Activated CD8-positive, alpha-beta memory T cell treated with anti-CD3 and anti-CD28 coated beads for 4 hours (primary cell): ENCODE measurements at regions not wholly inside any gene's neighbourhood (a gene's known extent, or its start where the extent isn't known, plus 50 kb on each side); places are given as distances from the start of the nearest gene placed in this dataset.

ENCODE experiments used
- DNase-seq, 2 donors: peaks; one replicate each; pipeline ENCODE4 v3.0.0-alpha.2; 2020; ENCODE audit warnings: low read depth in 2 of 2

GRCh38 chr22:48434868-48435250, 1392.8 kb downstream of the BRD1 start:
- no peak for DNase-seq

- DNase-seq: no peak
Observed at GRCh38 chr22:48434156-48434867, 1393.4 kb downstream of the BRD1 start.

GRCh38 chr22:48433647-48434046, 1394.0 kb downstream of the BRD1 start:
- no peak for DNase-seq

- no peak for DNase-seq
Observed at GRCh38 chr22:48432781-48433518, 1394.7 kb downstream of the BRD1 start.

GRCh38 chr22:48431536-48432315, 1395.9 kb downstream of the BRD1 start:
- DNase-seq: no peak

- DNase-seq: no peak
Observed at GRCh38 chr22:48431014-48431413, 1396.7 kb downstream of the BRD1 start.

- DNase-seq: no peak
Observed at GRCh38 chr22:48429446-48430020, 1398.1 kb downstream of the BRD1 start.

- no peak for DNase-seq
Observed at GRCh38 chr22:48428631-48429371, 1398.9 kb downstream of the BRD1 start.

GRCh38 chr22:48427731-48428211, 1399.9 kb downstream of the BRD1 start:
- DNase-seq: no peak

GRCh38 chr22:48426466-48427380, 1401.0 kb downstream of the BRD1 start:
- no peak for DNase-seq

GRCh38 chr22:48425641-48426040, 1402.0 kb downstream of the BRD1 start:
- DNase-seq: no peak

- DNase-seq: no peak
Observed at GRCh38 chr22:48425091-48425506, 1402.6 kb downstream of the BRD1 start.

- no peak for DNase-seq
Observed at GRCh38 chr22:48424661-48425060, 1403.0 kb downstream of the BRD1 start.

- DNase-seq: no peak
Observed at GRCh38 chr22:48424201-48424627, 1403.5 kb downstream of the BRD1 start.

GRCh38 chr22:48423481-48423911, 1404.2 kb downstream of the BRD1 start:
- DNase-seq: no peak

- DNase-seq: no peak
Observed at GRCh38 chr22:48422900-48423480, 1404.7 kb downstream of the BRD1 start.

- no peak for DNase-seq
Observed at GRCh38 chr22:48418831-48419230, 1408.8 kb downstream of the BRD1 start.

- DNase-seq: no peak
Observed at GRCh38 chr22:48417225-48418070, 1410.2 kb downstream of the BRD1 start.
